CD14-positive monocyte (primary cell): ENCODE measurements at regions not wholly inside any gene's neighbourhood (a gene's known extent, or its start where the extent isn't known, plus 50 kb on each side); places are given as distances from the start of the nearest gene placed in this dataset.
"Not testable (repeated sequence)": the region's sequence is repeated elsewhere in the genome, so short reads cannot be mapped to it uniquely, and the experiment has no call there.

ENCODE experiments used
- DNase-seq, 3 donors: peaks; one replicate each; pipeline ENCODE4 v3.0.0-alpha.2; 2011 to 2022
- H2AFZ ChIP-seq: 2 replicates; pipeline ENCODE4 v1.6.0; 2012; ENCODE audit warnings: mild to moderate bottlenecking, low read depth, low read length, inconsistent platforms; ENCODE audit not compliant: insufficient read depth, poor library complexity, severe bottlenecking
- H3K27ac ChIP-seq, 2 donors: 1 replicate in 1 of 2; 2 replicates in 1 of 2; pipeline ENCODE4 v1.5.1; 2012 to 2013; ENCODE audit warnings: low read length in 2 of 2, control low read depth in 1 of 2, inconsistent platforms in 1 of 2, low read depth in 1 of 2, mild to moderate bottlenecking in 1 of 2
- H3K27me3 ChIP-seq, 2 donors: one replicate each; pipeline versions ENCODE4 v1.6.0 to v1.6.1; 2011 to 2013; ENCODE audit warnings: low read length in 2 of 2; ENCODE audit not compliant: control insufficient read depth in 2 of 2, insufficient read depth in 2 of 2
- H3K36me3 ChIP-seq, 2 donors: replicated peaks in 1 of 2; 1 replicate in 1 of 2; 2 replicates in 1 of 2; pipeline versions ENCODE4 v1.5.1 to v1.6.1; 2012 to 2013; ENCODE audit warnings: low read length in 2 of 2, control low read depth in 1 of 2, inconsistent platforms in 1 of 2, mild to moderate bottlenecking in 1 of 2; ENCODE audit not compliant: insufficient read depth in 2 of 2, control insufficient read depth in 1 of 2
- H3K4me1 ChIP-seq, 2 donors: 1 replicate in 1 of 2; 2 replicates in 1 of 2; pipeline versions ENCODE4 v1.5.1 to v1.6.1; 2012 to 2013; ENCODE audit warnings: low read length in 2 of 2, control low read depth in 1 of 2, inconsistent platforms in 1 of 2, mild to moderate bottlenecking in 1 of 2, moderate library complexity in 1 of 2; ENCODE audit not compliant: insufficient read depth in 2 of 2, control insufficient read depth in 1 of 2
- H3K4me2 ChIP-seq: replicated peaks from 2 replicates; pipeline ENCODE3; 2012; ENCODE audit warnings: low read length, moderate library complexity, mild to moderate bottlenecking; ENCODE audit not compliant: poor library complexity, severe bottlenecking; ENCODE audit errors: extremely low read depth
- H3K4me3 ChIP-seq, 3 experiments: fragments of 200-600 bp in 1 of 3; sonication (generic) in 1 of 3; replicated peaks in 1 of 3; 1 replicate in 2 of 3; 2 replicates in 1 of 3; pipeline ENCODE4 v1.5.1; 2011 to 2013; ENCODE audit warnings: low read length in 3 of 3, mild to moderate bottlenecking in 3 of 3, control low read depth in 2 of 3, low read depth in 2 of 3, inconsistent platforms in 1 of 3, moderate library complexity in 1 of 3
- H3K79me2 ChIP-seq: 2 replicates; pipeline ENCODE4 v1.6.0; 2012; ENCODE audit warnings: mild to moderate bottlenecking, control low read depth, inconsistent platforms, low read length, moderate library complexity; ENCODE audit not compliant: insufficient read depth
- H3K9ac ChIP-seq: 2 replicates; pipeline ENCODE4 v1.6.0; 2017; ENCODE audit warnings: low read length, mild to moderate bottlenecking; ENCODE audit not compliant: insufficient read depth, poor library complexity, severe bottlenecking
- H3K9me3 ChIP-seq, 2 donors: replicated peaks in 1 of 2; 1 replicate in 1 of 2; 2 replicates in 1 of 2; pipeline versions ENCODE4 v1.5.1 to v1.6.1; 2012 to 2013; ENCODE audit warnings: low read length in 2 of 2, control low read depth in 1 of 2; ENCODE audit not compliant: control insufficient read depth in 1 of 2, insufficient read depth in 1 of 2
- H4K20me1 ChIP-seq: 2 replicates; pipeline ENCODE4 v1.6.0; 2012; ENCODE audit warnings: mild to moderate bottlenecking, low read length, control low read depth, moderate library complexity; ENCODE audit not compliant: insufficient read depth
- H3K27ac Mint-ChIP-seq, 7 donors: one replicate each; pipeline ENCODE4 v1.8.0; 2020; ENCODE audit warnings: mild to moderate bottlenecking in 7 of 7, mixed read lengths in 7 of 7, moderate library complexity in 6 of 7, inconsistent platforms in 2 of 7
- H3K27me3 Mint-ChIP-seq, 3 donors: one replicate each; pipeline ENCODE4 v1.8.0; 2021 to 2022; ENCODE audit warnings: low read depth in 3 of 3, mild to moderate bottlenecking in 3 of 3, mixed read lengths in 3 of 3, moderate library complexity in 3 of 3, inconsistent platforms in 1 of 3
- H3K36me3 Mint-ChIP-seq, 2 donors: one replicate each; pipeline ENCODE4 v1.8.0; 2020; ENCODE audit warnings: mixed read lengths in 2 of 2, inconsistent platforms in 1 of 2, mild to moderate bottlenecking in 1 of 2
- H3K4me1 Mint-ChIP-seq: one replicate; pipeline ENCODE4 v1.8.0; 2020; ENCODE audit warnings: mild to moderate bottlenecking, mixed read lengths
- H3K4me3 Mint-ChIP-seq, 2 donors: one replicate each; pipeline ENCODE4 v1.8.0; 2020; ENCODE audit warnings: mild to moderate bottlenecking in 2 of 2, mixed read lengths in 2 of 2, moderate library complexity in 1 of 2
- H3K9me3 Mint-ChIP-seq, 7 donors: one replicate each; pipeline ENCODE4 v1.8.0; 2020 to 2022; ENCODE audit warnings: mixed read lengths in 7 of 7, mild to moderate bottlenecking in 6 of 7, moderate library complexity in 6 of 7, inconsistent platforms in 2 of 7
- WGBS: methylation state at CpG from one replicate; pipeline ENCODE4 v1.1.5; 2013; ENCODE audit warnings: missing lambda C conversion rate; ENCODE audit not compliant: insufficient coverage; 5-methylcytosine and 5-hydroxymethylcytosine counted together
- intact Hi-C, 2 donors: fragments of 100-400 bp; cut with micrococcal nuclease; formaldehyde crosslinking; loops; one replicate each; pipeline versions ENCODE4 v1.15.0 to v1.15.1; 2023
- TF ChIP-seq, protein P1 (sequence below): fragments of 200-600 bp; IDR thresholded peaks from one replicate; pipeline ENCODE4 v1.8.0; 2022; ENCODE audit warnings: antibody characterized with exemption, mild to moderate bottlenecking

DNA sequence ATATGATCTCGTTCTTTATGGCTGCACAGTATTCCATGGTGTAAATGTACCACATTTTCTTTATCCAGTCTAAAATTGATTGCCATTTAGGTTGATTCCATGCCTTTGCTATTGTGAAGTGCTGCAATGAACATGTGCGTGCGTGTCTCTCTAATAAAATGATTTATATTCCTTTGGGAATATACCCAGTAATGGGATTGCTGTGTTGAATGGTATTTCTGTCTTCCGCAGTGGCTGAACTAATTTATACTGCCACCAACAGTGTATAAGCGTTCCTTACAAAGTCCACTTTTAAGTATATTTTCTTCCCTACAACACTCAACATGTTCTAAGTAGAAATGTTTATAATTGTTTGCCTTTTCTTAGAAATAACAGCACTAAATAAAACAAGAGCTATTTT lies 521.9 kb downstream of the DTWD2 start:
- H3K9me3 Mint-ChIP-seq: peaks cover 0 to 2% (median 0%) of the 10 kb centered on the region in 7 donors
- no peaks in the 10 kb centered on the region for H3K27me3 ChIP-seq
- no peaks in the 10 kb centered on the region for H4K20me1 ChIP-seq
- no peak overlapping the region for H2AFZ ChIP-seq
- no peak overlapping the region for H3K4me3 ChIP-seq
- H3K4me3 Mint-ChIP-seq: no peak overlapping the region
- DNase-seq: no peak
- no peaks in the 10 kb centered on the region for H3K9me3 ChIP-seq
- H3K79me2 ChIP-seq: no peaks in the 10 kb centered on the region
- no peak overlapping the region for H3K27ac Mint-ChIP-seq
- no peaks in the 10 kb centered on the region for H3K4me1 Mint-ChIP-seq
- H3K9ac ChIP-seq: no peak overlapping the region
- H3K4me1 ChIP-seq: no peaks in the 10 kb centered on the region
- no peak overlapping the region for H3K27ac ChIP-seq
- no peaks in the 10 kb centered on the region for H3K36me3 ChIP-seq
- no peak overlapping the region for H3K4me2 ChIP-seq
- peaks cover 0 to 1% (median 0%) of the 10 kb centered on the region in 3 donors for H3K27me3 Mint-ChIP-seq
- intact Hi-C loops: no loop called here
- TF ChIP-seq, protein P1, sequence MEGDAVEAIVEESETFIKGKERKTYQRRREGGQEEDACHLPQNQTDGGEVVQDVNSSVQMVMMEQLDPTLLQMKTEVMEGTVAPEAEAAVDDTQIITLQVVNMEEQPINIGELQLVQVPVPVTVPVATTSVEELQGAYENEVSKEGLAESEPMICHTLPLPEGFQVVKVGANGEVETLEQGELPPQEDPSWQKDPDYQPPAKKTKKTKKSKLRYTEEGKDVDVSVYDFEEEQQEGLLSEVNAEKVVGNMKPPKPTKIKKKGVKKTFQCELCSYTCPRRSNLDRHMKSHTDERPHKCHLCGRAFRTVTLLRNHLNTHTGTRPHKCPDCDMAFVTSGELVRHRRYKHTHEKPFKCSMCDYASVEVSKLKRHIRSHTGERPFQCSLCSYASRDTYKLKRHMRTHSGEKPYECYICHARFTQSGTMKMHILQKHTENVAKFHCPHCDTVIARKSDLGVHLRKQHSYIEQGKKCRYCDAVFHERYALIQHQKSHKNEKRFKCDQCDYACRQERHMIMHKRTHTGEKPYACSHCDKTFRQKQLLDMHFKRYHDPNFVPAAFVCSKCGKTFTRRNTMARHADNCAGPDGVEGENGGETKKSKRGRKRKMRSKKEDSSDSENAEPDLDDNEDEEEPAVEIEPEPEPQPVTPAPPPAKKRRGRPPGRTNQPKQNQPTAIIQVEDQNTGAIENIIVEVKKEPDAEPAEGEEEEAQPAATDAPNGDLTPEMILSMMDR: no peak
- no peaks in the 10 kb centered on the region for H3K36me3 Mint-ChIP-seq
- no CpG with 5 or more reads among the region's 5 CpGs for WGBS

DNA sequence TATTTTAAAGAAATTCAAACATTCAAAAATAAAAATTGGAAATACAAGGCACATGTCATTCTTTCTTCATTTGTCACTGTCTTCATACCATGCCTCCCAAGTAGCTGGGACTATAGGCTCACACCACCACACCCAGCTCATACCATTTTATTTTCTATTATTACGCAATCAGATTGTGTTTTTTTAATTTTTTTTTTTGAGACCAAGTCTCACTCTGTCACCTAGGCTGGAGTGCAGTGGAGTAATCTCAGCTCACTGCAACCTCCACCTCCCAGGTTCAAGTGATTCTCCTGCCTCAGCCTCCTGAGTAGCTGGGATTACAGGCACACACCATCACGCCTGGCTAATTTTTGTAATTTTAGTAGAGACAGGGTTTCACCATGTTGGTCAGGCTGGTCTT lies 526.1 kb downstream of the DTWD2 start:
- H3K4me1 Mint-ChIP-seq, DNase-seq, H3K9me3 Mint-ChIP-seq, H3K4me3 Mint-ChIP-seq, H3K9me3 ChIP-seq, H3K27ac ChIP-seq, H3K27ac Mint-ChIP-seq, H4K20me1 ChIP-seq, H3K4me3 ChIP-seq, H3K4me1 ChIP-seq, H3K79me2 ChIP-seq, H3K36me3 ChIP-seq, H3K9ac ChIP-seq, H3K4me2 ChIP-seq, H3K27me3 ChIP-seq, H3K27me3 Mint-ChIP-seq, H3K36me3 Mint-ChIP-seq, H2AFZ ChIP-seq, intact Hi-C loops: not testable (repeated sequence)
- no CpG with 5 or more reads among the region's 2 CpGs for WGBS
